ENCODE measurements at regions not wholly inside any gene's neighbourhood (a gene's known extent, or its start where the extent isn't known, plus 50 kb on each side); places are given as distances from the start of the nearest gene placed in this dataset.
"Not testable (repeated sequence)": the region's sequence is repeated elsewhere in the genome, so short reads cannot be mapped to it uniquely, and the experiment has no call there.

DNA sequence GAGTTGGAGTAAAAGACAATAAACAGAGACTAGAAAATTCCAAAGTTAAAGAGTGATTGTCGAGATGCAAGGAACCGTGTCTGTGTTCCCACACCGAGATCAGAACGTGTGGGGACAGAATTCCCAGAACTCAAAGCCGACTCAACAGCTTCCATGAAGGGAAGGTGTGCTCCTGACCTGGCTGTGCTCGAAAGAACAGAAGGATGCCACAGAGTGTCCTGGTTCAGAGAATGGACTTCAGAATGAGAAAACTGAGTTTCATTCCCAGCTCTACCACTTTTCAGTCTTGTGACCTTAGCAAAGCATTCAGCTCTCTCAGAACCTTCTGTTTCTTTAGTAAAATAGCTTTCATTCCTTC lies 420.0 kb upstream of the SLC30A5 start:
- DNase-seq = no peak

DNA sequence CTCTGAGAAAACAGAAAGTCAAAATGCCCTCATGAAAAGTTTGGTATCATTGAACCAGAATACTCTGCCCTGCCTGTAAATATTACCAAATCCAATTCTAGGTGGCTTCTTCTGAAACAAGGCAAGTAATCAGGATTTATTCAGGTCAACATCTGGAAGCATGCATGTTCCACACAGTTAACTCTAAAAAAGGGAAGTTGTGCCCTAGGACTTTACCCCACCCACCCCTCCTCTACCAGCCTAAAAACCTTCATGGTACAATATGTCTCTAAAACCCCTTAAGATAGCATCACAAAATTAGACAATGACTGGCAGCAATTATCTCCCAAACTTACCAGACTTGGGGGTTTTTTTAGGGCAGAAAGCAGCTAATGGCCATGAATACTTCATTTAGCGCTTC lies 414.8 kb upstream of the SLC30A5 start:
- DNase-seq = no peak

DNA sequence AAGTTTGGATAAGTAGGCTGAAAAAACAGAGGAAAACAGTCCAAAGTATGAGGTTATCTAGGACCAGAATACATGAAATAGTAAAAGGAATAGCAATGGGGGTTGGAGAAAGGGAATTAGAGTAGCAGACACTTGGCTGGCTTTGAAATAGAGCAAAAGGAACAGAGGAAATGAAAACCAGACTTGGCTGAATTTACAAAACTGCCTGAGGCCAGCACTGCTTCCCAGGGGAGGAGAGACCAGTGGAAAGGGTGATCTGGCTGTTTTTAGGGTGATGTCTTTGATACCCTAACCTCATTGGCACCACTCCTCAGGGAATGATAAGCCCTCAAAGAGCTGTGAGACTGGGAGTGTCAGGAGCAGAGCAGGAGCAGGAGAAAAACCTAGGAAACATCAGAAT lies 413.4 kb upstream of the SLC30A5 start:
- no peak for DNase-seq

DNA sequence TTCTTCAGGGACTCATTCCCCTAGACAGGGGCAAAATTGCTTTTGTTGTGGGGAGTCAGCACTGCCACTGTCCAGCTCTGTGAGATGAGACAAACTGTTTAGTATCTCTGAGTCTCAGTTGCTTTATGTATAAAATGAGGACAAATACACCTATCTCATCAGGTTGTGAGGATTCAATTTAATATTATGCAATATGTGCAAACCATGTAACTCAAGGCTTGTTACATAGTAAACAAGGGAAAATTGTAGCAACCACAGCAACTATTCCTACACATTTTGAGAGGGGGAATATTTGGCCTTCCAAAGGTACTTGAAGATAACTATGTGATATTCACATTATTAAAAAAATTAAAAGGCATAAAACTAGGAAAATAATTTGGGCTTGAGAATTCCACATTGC lies 411.9 kb upstream of the SLC30A5 start:
- no peak for DNase-seq

- no peak for DNase-seq
These were observed 411.2 kb upstream of the SLC30A5 start for GRCh38 chr5:68682400-68683160.

DNA sequence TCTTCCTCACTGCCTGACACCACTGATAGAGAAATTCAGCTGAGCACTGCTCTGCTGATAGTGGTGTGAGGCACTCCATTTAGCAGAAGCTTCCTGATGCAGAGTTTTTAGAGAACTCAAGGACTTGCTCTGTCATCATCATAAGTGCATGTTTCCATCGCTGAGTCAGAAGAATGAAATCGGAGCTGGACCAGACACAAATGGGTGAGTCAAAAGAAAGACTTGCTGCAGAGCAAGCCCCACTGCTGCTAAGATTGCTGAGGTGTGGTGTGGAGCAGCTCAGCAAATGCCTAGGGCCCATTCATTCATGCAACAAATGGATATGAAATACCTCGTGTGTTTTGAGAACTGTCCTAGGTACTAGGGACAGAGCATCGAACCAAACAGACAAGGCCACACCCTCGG lies 410.2 kb upstream of the SLC30A5 start:
- DNase-seq = no peak

- DNase-seq = no peak
These were observed 408.0 kb upstream of the SLC30A5 start for GRCh38 chr5:68685863-68686262.

DNA sequence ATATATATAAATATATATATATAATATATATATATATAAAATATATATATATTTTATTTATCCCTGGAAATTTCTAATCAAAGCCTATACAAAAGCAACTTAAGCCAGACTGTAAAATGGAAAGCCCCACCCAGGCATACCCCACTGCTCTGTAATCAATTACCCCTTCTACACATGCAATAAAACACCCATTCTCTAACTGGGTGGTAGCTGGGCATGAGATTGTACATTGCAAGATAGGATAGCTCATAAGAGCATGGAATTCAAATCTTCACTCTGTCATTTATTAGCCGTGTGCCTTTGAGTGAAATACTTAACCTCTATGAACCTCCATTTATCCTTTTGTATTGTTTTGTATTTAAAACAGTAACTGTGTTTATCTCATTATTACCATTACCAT lies 405.3 kb upstream of the SLC30A5 start:
- DNase-seq = no peak

GRCh38 chr5:68689010-68689409 lies 404.8 kb upstream of the SLC30A5 start:
- DNase-seq = no peak

GRCh38 chr5:68691874-68692273 lies 401.9 kb upstream of the SLC30A5 start:
- not testable (repeated sequence) for DNase-seq

- DNase-seq = no peak
These were observed 395.5 kb upstream of the SLC30A5 start for GRCh38 chr5:68698025-68698940.

DNA sequence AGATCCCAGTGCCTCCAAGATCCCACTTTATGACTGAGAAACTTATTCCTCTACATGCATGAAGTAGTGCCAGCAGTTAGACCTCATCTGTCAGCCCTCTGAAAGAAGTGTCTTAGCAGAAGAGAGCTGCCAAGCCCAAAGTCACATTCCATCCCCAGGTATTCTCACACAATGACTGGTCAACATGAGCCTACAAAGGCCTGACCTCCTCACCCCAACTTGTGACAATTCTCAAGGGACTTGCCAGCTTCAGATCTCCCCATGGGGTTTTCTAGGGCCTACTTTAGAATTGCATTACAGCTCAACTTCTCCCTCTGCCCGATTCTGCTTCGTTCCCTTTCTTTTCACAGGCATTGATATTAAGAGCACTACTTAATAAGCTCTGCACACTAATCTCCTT lies 393.8 kb upstream of the SLC30A5 start:
- DNase-seq = no peak

GRCh38 chr5:68707575-68707974 lies 386.2 kb upstream of the SLC30A5 start:
- DNase-seq = no peak

- no peak for DNase-seq
These were observed 385.5 kb upstream of the SLC30A5 start for GRCh38 chr5:68708156-68708841.

GRCh38 chr5:68708842-68709170 lies 385.0 kb upstream of the SLC30A5 start:
- no peak for DNase-seq

GRCh38 chr5:68709239-68709638 lies 384.6 kb upstream of the SLC30A5 start:
- no peak for DNase-seq

DNA sequence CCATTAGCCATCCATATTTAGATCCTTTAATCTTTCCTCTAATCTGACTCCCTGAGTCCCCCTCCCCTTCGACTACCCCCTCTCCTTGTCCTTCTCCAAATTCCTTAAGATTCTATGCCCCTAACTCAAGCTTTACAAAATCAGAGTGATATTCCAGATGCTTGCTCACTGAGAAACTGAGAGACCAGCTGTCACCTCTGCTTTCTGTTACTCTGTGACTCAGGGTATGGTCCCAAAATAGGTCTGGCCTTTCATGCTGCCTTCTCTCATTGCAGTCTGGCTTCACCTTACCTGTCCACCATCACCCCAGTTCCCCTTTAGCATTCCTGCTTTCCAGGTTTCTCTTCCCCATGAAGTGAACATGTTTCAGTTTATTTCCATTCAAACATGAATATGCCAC lies 383.3 kb upstream of the SLC30A5 start:
- no peak for DNase-seq

DNA sequence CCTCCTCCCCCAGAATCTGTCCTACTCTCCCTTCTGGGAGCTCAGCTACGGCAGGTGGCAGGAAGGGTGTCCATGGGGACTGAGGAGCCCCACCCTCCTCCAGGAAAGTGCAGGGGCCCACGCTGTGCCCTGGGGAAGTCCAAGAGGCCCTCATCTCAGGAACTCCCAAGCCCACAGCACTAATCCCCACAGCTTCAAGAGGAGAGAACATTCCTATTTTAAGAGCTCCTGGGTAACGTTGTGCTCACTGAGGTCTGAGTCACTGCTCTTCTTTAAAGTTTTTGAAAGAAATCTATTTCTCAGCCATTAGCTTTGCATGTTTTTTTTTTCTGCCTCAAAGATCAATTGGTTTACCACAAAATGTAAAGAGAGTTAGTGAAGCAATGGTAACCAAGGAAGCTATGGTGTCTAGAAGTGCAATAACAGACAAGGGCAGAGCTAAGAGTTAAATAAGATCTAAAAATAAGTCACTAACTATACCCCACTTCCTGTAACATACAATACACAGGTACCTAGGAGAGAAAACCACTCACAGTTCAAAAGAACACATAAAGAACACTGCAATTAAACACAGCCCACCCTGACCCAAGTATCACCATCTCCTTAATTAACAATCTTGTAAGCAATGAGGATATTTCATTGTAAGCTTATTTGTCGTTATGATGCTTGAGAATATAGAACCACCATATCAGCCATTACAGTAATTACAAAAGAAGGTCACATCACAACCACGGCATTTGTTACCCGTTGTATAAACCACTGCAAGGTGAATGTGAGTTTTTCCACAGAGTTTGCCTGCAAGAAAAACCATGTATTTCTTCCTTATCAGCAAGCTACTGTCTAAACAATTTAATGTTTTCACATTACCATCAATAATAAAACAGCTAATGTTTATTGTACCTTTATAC lies 382.3 kb upstream of the SLC30A5 start:
- DNase-seq = no peak

- DNase-seq = no peak
These were observed 379.0 kb upstream of the SLC30A5 start for GRCh38 chr5:68714810-68715209.

DNA sequence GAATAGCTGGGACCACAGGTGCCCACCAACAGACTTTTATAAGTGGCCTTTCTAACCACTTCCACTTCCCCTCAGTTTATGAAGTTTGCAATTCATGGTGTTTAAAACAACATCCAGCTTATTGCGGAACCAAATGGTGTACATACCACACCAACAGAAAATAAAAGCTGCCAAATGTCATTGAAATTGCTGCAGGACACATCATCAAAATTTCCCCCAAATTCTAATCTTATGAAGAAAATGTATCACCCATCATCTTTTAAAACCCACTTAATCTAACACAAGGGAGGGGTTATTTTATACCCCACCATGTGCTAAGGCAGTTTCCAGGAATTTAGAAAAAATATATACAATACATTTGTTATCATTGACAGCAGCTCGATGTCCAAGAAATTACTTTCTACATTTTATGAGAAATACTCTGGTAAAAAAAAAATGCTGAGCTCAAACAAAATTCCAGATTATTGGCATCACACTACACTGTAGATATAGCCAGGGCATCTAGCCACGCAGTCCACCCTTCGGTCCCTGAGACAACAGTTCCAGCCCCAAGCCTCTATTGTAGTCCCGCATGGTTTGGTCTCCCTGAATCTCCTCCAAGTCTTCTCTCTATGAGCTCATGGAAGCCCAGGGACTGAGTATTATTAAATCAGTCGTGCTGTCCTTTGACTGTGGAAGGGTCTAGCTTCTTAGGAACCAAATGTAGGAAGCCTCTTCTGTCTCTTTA lies 372.8 kb upstream of the SLC30A5 start:
- no peak for DNase-seq

- no peak for DNase-seq
These were observed 371.5 kb upstream of the SLC30A5 start for GRCh38 chr5:68722357-68722756.

Data from dermis blood vessel endothelial cell (primary cell).